Fibroblast of villous mesenchyme (primary cell): ENCODE measurements at regions not wholly inside any gene's neighbourhood (a gene's known extent, or its start where the extent isn't known, plus 50 kb on each side); places are given as distances from the start of the nearest gene placed in this dataset.

ENCODE experiments used
- DNase-seq: peaks from one replicate; pipeline ENCODE4 v3.0.0-alpha.2; 2010; ENCODE audit warnings: low read depth
- H3K4me3 ChIP-seq: 2 replicates; pipeline ENCODE4 v1.5.1; 2011; ENCODE audit warnings: low read depth, mild to moderate bottlenecking, low read length
- TF ChIP-seq, protein P1 (sequence below): IDR thresholded peaks from 2 replicates; pipeline ENCODE4 v1.5.1; 2012; ENCODE audit warnings: low read depth, mild to moderate bottlenecking, low read length; ENCODE audit not compliant: insufficient read depth

DNA sequence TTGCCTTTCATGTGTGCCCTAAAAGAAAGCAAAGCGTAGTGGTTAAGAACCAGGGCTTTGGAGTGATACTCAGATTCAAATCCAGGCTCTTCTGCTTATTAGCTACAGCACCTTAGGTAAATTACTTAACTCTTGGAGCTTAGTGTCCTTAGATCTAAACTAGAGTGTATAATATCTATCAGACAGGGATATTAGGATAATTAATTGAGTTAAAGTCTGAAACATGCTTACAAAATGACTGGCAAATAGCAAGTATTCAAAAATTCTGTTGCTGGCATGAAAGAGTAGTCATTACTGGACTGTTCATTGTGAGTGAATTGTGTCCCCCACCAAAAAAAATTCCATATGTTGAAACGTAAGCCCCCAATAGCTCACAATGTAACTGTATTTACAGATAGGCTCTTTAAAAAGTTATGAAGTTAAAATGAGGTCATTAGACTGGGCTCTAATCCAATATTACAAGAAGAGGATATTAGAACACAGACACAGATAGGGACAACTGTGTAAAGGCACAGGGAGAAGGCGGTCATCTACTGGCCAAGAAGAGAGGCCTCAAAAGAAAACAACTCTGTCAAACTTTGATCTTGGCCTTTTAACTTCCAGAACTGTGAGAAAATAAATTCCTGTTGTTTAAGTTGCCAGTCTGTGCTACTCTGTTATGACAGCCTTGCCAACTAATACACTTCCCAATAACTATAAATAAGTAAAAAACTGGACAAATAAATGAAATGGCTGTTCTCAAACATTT, 60.4 kb upstream of the LRRC3B start:
- no peak overlapping the region for H3K4me3 ChIP-seq
- DNase-seq: no peak
- TF ChIP-seq, protein P1, sequence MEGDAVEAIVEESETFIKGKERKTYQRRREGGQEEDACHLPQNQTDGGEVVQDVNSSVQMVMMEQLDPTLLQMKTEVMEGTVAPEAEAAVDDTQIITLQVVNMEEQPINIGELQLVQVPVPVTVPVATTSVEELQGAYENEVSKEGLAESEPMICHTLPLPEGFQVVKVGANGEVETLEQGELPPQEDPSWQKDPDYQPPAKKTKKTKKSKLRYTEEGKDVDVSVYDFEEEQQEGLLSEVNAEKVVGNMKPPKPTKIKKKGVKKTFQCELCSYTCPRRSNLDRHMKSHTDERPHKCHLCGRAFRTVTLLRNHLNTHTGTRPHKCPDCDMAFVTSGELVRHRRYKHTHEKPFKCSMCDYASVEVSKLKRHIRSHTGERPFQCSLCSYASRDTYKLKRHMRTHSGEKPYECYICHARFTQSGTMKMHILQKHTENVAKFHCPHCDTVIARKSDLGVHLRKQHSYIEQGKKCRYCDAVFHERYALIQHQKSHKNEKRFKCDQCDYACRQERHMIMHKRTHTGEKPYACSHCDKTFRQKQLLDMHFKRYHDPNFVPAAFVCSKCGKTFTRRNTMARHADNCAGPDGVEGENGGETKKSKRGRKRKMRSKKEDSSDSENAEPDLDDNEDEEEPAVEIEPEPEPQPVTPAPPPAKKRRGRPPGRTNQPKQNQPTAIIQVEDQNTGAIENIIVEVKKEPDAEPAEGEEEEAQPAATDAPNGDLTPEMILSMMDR: no peak
